ENCODE measurements at regions not wholly inside any gene's neighbourhood (a gene's known extent, or its start where the extent isn't known, plus 50 kb on each side); places are given as distances from the start of the nearest gene placed in this dataset.
"Not testable (repeated sequence)": the region's sequence is repeated elsewhere in the genome, so short reads cannot be mapped to it uniquely, and the experiment has no call there.

- FAIRE-seq (no peak), DNase-seq (ENCODE audit: low spot score in 2 of 2) (no peak)
Observed at GRCh38 chr3:67145738-67146137, 147.6 kb downstream of the KBTBD8 start.

DNA sequence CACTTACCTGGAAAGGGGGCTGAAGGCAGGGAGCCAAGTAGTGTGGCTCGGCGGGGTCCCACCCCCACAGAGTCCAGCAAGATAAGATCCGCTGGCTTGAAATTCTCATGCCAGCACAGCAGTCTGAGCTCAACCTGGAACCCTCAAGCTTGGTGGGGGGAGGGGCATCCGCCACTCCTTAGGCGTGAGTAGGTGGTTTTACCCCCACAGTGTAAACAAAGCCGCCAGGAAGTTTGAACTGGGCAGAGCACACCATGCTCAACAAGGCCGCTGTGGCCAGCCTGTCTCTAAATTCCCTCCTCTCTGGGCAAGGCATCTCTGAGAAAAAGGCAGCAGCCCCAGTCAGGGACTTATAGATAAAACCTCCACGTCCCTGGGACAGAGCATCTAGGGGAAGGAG, 156.3 kb downstream of the KBTBD8 start:
- no peak for DNase-seq (ENCODE audit: low spot score in 2 of 2)
- no peak for FAIRE-seq

DNA sequence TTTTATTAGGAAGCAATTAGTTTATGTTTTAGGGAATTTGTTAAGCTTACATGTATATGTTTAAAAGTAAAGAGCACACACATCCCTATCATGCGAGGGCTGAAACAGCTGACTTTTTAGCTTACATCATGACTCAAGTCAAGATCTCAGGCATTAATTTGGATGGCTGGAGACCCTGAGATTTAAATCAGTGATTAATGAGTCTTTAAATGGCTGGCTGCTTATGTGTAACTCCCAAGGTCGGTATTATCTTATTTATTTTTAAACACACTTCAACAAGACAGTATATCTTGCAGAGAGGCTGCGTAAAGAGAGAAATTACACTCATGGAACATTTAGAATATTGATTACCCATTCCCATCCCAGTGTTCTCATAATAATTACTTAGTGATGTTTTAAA, 169.4 kb downstream of the KBTBD8 start:
- FAIRE-seq = no peak

GRCh38 chr3:67171841-67172240, 173.7 kb downstream of the KBTBD8 start:
- no peak for FAIRE-seq
- DNase-seq (ENCODE audit: low spot score in 2 of 2) = no peak

More for the DNA sequence above, 169.4 kb downstream of the KBTBD8 start:
- no peak for DNase-seq (ENCODE audit: low spot score in 2 of 2)

DNA sequence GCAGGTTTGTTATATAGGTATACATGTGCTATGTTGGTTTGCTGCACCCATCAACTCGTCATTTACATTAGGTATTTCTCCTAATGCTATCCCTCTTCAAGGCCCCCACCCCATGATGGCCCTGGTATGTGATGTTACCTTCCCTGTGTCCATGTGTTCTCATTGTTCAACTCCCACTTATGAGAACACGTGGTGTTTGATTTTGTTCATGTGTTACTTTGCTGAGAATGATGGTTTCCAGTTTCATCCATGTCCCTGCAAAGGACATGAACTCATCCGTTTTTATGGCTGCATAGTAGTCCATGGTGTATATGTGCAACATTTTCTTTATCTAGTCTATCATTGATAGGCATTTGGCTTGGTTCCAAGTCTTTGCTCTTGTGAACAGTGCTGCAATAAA, 175.0 kb downstream of the KBTBD8 start:
- not testable (repeated sequence) for DNase-seq (ENCODE audit: low spot score in 2 of 2); FAIRE-seq

- FAIRE-seq (no peak), DNase-seq (ENCODE audit: low spot score in 2 of 2) (no peak)
Observed at GRCh38 chr3:67176396-67176795, 178.3 kb downstream of the KBTBD8 start.

DNA sequence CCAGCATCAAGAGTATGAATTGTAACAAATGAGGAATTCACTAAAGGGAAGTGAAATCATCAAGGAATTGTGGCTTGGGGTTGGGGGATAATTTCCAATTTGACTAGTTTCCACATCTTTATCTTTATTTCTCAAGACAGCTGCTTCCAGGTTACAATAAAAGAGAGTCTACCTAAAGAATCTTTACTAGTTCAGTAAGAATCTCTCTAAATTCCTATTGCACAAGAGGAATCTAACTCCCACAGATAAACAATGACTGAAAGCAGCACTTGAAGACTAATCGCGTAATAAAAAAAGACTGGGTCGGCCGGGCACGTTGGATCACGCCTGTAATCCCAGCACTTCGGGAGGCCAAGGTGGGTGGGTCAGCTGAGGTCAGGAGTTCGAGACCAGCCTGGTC, 194.4 kb downstream of the KBTBD8 start:
- FAIRE-seq (no peak), DNase-seq (ENCODE audit: low spot score in 2 of 2) (no peak)

DNA sequence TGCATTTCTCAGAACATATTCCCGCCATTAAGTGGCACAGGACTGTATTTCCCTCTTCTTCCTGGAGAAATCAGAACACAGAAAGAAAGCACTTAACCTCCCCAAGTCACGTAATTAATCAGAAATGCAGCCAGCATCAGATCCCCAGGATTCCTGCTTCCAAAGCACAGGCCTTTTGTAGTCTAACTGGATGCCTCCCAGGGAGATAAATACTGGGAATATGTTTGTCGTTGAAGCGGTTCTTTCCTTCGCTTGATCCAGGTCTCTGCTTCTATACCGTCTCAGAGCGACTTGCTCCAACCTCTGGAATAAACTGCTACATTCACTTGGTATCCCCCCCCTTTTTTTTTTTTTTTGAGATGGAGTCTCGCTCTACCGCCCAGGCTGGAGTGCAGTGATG, 198.6 kb downstream of the KBTBD8 start:
- FAIRE-seq = no peak
- no peak for DNase-seq (ENCODE audit: low spot score in 2 of 2)

DNA sequence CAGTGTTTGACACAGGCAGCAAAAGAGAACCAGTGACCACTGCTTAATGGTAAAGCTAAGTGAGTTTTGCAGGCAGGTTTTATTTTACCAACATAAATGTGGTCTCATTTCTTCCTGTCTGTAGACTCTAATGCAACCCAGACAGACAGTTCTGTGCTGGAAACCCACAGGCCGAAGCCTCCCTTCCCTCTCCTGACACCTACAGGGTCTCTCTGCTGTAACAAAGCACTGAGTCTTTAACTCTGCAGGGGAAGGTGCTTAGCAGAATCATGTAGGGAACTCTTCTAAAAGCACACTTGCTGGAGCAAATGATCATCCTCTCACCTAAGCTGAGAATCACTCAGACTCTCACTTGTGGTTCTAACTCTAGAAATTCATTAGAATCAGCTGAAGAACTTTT, 200.3 kb downstream of the KBTBD8 start:
- FAIRE-seq (no peak), DNase-seq (ENCODE audit: low spot score in 2 of 2) (no peak)

DNA sequence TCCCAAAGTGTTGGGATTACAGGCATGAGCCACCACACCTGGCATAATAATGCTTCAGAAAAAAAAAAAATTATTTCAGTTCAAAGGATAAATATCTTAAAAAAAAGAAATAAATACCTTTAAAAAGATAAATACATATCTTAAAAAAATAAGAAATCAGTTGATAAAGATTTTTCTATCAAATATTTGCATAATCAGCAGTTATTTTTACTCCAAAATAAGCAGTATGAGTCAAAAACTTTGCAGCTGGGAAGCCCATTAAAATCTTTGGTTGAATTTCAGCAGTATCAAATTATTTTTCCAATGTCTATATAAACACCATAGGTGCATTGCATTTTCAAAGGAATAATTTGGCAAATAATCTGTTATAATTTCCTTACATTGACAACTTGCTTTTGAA, 202.5 kb downstream of the KBTBD8 start:
- no peak for FAIRE-seq
- no peak for DNase-seq (ENCODE audit: low spot score in 2 of 2)

GRCh38 chr3:67201026-67201425, 202.9 kb downstream of the KBTBD8 start:
- DNase-seq (ENCODE audit: low spot score in 2 of 2) = no peak
- no peak for FAIRE-seq

- DNase-seq (ENCODE audit: low spot score in 2 of 2) (no peak), FAIRE-seq (no peak)
Observed at GRCh38 chr3:67202053-67202452, 203.9 kb downstream of the KBTBD8 start.

GRCh38 chr3:67204951-67205350, 206.8 kb downstream of the KBTBD8 start:
- no peak for FAIRE-seq
- DNase-seq (ENCODE audit: low spot score in 2 of 2) = no peak

DNA sequence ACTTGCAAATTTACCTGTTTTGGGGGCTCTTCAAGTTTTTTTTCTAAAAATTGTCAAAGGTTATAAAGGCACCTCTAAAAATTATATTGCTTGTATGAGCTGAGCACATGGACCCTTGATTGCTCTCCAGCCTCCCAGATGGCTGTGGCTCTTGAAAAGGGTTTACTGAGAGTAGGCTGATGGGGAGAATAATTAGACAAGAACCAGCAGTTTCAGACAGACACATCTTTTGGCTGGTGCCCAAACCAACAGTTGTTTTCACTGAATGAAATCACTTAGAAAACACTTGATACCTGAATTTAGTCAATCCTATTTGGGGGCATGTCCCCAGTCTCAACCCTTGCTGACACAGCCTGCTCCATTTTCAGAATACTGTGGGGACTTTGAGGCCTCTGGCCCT, 217.6 kb downstream of the KBTBD8 start:
- DNase-seq (ENCODE audit: low spot score in 2 of 2) = no peak
- FAIRE-seq = no peak

DNA sequence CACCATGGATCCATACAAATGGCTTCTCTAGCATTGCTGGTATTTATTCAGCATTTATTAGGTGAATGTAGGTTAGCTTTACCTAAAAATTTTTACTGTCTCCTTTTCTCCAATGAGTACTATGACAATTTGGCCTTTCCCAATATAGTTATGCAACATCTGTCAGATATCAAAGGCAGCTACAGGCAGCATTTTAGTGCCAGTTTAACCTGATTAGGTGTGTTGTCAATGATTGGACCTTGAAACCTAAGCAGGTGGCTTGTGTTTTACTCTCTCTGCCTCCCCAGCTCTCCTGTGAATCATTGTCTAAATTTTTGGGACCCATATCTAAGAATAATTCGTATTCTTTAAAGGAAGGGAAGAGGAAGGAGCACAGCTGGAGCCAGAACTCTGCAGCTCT, 228.9 kb downstream of the KBTBD8 start:
- DNase-seq (ENCODE audit: low spot score in 2 of 2) = no peak
- FAIRE-seq = no peak

DNA sequence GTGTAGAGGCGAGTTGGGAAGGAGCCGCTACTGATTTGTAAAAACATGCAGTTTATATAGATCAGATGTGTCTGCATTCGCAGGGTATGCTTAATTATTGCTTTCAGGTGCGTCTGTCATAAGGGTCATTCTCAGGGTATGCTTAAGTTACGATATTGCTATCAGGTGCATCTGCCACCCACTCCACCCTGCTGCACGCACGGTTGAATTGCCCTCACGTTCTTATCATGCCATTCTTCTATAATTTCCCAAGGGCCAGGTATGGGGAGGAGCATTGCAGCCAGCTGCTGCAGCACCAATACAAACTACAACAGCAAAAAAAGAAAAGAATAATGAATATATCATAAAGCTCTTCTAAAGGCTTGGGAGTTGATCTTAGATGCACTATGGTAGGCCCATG, 230.0 kb downstream of the KBTBD8 start:
- DNase-seq (ENCODE audit: low spot score in 2 of 2) (no peak), FAIRE-seq (no peak)

DNA sequence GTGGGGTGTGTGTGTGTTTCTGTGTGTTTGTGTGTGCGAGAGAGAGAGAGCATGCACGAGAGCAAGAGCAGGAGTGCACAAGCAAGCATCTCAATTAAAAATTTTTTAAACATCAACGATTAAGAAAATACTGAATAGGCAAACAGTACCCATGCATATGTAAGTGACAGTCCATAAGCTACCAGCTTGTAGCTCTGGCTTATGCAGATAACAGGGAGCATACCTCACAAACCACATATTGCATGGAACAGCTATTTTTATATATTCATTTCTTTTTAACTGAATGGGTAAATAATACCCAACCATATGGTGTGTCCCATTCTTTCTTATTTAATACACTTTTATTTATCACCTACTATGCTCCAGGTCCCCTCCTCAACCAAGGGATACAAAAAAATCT, 234.5 kb downstream of the KBTBD8 start:
- DNase-seq (ENCODE audit: low spot score in 2 of 2) (no peak), FAIRE-seq (no peak)

- no peak for FAIRE-seq
- DNase-seq (ENCODE audit: low spot score in 2 of 2) = no peak
Observed at GRCh38 chr3:67239353-67239752, 241.2 kb downstream of the KBTBD8 start.

DNA sequence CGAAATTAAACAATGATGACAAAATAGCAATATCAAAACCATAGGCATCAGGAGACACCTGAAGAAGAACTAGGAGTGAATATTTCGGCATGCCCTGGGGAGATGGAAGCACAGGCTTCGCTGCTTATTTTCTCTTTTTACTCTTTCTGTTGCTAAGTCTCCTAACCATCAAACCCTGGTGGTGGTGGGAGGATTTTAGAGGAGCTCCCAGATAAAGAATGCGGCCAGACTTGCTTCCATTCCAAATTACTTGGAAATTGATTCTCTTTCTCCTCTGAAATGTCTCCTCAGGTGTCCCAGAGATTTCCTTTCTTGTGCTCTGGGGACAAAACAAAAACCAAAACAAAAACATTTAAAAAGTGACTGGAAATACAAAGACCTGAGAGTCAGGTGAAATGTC, 243.0 kb downstream of the KBTBD8 start:
- FAIRE-seq (no peak), DNase-seq (ENCODE audit: low spot score in 2 of 2) (no peak)

DNA sequence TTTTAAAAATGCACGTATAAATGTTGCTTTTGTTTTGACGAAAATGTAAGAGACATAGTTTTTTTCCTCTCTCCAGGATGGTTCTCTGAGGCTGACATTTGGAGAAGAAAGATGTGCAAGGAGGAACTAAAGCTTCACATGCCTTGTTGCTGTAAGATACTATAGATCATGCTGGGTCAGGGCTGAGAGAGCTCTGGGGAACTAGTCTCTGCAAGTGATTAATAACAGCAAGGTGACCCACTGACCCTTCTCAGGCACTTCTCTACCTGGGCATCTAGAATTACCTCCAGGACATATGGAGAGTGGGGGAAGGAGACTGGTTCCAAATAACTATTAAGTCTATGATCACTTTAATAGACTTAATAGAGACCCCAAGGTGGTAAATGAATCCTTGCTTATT, 246.0 kb downstream of the KBTBD8 start:
- FAIRE-seq = no peak

DNA sequence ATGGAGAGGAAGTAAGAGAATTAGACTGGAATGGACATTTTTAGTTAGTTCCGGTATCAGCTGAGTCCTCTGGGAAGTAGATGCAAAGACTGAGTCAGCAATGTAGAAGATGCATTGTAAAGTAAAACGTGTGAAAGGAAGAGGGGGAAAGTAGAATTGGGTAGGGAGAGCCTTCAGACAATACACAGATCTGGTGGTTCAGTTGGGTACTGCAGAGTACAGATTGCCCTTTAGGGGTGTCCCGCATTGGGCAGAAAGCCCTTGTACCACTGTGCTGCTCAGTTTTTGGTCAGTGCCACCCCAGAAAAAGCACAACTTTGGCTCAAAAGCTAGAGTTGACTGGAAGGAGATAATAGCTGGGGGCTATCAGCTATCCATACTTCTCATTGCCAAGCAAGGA, 247.4 kb downstream of the KBTBD8 start:
- FAIRE-seq = no peak
- DNase-seq (ENCODE audit: low spot score in 2 of 2) = no peak

More for the DNA sequence above, 246.0 kb downstream of the KBTBD8 start:
- no peak for DNase-seq (ENCODE audit: low spot score in 2 of 2)

- no peak for FAIRE-seq
- DNase-seq (ENCODE audit: low spot score in 2 of 2) = no peak
Observed at GRCh38 chr3:67248726-67249125, 250.6 kb downstream of the KBTBD8 start.

- DNase-seq (ENCODE audit: low spot score in 2 of 2); FAIRE-seq: not testable (repeated sequence)
Observed at GRCh38 chr3:67252906-67253305, 254.8 kb downstream of the KBTBD8 start.
